GM18502 (cell line): ENCODE measurements at regions not wholly inside any gene's neighbourhood (a gene's known extent, or its start where the extent isn't known, plus 50 kb on each side); places are given as distances from the start of the nearest gene placed in this dataset.

Experiments used
- ATAC-seq: cut with Tn5 transposase; IDR thresholded peaks from one replicate; pipeline ENCODE4 v1.9.1; 2021; ENCODE audit warnings: mild to moderate bottlenecking; ENCODE audit not compliant: unreplicated experiment, poor library complexity

DNA sequence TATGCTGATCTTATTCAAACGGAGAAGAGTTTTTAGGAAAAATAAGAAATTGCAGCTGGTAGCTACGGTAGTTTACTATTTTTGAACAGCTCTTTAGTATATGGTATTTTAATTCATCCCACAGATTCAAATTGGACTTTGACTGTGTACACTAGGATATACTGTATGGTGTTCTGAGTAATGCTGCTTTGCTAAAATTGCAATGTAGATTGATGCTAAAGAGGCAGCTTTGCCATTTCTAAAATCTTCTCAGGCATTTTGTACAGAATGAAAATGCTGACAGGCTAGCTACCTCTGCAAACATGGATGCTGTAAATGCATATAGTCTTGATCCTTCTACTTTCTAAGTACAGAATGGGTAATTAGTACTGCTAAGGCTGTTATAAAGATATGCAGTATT is 826.6 kb upstream of the POU3F3 start:
- no peak for ATAC-seq

DNA sequence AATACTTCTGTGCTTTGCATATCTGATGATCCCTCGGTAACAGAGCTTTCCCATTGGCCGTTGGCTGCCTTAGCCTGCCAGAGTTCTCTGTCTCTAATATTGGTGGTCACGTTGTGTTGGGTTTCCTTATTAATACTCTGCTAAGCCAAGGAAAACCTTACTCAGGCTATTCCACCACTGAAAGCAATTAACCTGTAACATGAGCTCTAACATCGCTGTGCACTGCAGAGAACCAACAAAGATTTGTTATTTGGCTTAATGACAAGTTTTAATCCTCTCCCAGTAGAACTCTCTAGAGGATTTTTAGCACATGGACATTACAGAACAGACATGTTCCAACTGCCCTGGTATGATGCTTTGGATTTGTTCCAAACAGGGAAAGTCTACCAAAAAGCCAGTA is 825.9 kb upstream of the POU3F3 start:
- no peak for ATAC-seq

DNA sequence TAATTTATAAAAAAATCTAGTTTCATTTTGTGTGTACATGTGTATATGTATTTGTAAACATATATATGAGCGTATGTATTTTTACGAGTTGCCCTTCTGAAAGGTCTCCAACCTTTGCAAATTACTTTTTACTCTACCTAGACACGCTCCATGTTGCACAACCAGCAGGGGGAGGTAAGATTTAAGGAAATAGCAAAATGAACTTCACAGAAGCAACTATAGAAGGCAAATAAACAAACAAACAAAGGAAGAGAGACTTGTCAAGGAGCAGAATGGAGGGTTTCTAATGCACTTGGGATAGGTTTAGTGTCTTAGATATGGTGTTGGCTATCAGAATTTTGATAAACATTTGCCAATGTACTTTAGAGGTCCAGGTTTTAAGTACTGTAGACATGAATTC is 820.5 kb upstream of the POU3F3 start:
- ATAC-seq: no peak

DNA sequence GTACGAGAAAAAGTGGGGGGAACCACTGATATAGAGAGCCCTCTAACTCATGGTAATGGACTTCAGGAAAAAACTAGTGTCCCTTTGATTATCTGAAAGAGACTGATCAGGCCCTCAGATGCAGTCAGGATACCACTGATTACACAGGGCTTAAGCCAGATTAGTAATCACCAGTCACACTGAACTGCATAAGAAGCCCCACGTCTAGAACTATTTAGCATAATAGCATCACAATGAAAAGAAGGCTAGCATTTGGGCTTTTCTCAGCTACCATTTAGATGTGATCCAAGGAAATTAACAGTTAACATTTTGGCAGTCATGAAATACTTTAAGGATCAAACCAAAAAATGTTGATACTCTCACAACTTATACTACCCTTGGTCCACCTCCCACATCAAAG is 813.1 kb upstream of the POU3F3 start:
- ATAC-seq: no peak

DNA sequence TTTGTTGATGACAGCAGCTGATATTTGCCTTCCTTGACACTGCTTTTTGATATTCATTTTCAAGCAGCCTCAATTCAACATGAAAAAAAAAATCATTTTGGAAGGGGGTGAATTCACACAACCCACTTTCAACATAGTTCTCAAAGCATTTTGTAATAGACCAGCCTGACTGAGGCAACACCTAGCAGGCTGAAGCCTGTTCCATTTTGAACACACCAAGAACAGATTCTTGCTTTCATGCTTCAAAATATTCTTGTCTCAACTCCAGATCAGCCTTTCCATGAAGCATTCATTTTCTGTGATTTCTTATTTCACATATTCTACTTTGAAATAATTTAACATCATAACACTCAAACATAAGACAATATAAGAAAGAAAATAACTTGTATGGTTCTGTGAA is 812.6 kb upstream of the POU3F3 start:
- no peak for ATAC-seq

DNA sequence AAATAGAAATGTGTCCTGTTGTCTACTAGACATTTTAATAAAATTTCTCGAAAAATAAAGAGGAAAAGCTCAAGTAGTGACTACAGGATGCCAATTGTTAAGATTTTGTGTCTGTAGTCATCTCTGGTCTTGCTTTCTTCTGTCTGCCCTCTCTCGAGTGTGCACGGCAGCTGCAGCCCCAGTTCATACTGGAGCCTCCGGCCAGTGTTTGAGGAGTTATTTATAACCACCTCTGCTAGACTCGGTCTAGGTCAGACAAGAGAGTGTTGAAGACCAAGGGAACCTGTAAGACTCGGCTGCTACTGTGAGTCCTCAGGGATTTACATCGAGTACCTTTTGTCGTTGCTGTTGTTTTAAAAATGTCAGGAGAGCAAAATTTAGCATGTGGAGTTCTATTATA is 810.1 kb upstream of the POU3F3 start:
- ATAC-seq: no peak

DNA sequence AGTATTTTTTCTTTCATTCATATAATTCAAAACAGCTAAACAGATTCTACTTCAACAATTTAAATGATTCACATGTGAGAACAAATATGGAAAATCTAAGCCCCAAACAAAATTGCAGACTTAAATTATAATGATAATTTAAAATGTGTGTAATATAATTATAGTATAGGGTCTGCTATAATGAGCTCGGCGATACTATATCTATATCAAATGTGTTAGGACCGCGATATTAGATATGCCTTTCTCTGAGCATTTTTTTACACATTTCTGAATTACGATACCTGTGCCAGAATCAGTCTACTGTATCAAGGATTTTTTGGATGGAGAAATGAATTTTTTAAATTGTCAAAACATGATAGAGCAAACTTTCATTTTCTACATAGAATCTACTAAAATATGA is 808.8 kb upstream of the POU3F3 start:
- no peak for ATAC-seq

DNA sequence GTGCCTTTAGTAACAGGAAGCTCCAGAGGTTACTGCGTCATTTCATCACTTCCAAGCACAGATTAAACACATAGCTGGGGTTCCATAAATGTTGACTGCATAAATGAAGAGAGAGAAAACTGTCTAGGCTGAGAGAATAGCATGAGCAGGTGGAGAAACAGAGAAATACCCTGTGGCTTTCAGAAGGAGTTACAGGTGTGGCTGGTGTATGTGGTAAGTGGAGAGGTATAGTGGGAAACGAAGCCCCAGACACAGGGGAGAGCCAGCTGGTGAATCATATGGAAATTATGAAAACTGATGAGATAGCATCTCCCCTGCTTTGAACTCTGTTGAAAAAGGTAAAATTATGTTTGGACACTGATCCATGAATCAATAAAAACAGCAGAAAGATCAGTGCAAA is 807.4 kb upstream of the POU3F3 start:
- ATAC-seq: no peak

DNA sequence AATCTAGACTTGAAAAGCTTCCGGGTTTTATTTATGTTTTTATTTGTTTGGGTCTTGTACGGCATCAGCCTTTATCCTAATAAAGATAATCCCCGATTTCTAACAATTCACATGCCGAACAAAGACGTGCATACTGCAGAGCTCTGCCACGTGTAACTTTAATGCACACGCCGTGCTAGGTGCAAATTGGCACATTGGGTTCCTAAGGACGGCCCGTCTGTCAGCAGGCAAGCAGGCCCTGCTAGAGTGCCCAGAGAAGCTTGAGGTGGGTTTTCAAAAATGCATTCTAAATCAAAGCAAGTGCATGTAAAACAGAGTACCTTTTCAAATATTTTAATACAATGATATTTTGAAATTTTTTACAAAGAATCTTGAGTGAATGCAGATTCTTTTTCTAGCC is 806.4 kb upstream of the POU3F3 start:
- ATAC-seq: no peak

DNA sequence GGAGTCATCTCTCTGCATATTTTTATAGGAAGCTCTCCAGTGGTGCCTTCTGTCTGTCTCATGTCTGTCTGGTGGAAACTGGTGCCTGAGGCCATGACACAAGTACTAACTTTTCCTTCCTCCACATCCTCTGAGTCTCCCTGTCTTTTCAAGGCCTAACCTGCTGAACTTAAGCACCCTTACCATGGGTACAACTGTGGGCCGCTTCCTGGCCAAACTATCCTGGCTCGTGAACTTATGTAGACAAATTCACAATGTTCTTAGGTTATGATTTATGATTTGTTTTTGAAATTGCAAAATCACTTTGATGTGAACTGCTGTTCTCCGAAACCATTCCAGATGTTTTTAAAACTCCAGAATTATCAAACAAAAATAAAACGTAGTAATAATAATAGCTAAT is 804.5 kb upstream of the POU3F3 start:
- no peak for ATAC-seq

DNA sequence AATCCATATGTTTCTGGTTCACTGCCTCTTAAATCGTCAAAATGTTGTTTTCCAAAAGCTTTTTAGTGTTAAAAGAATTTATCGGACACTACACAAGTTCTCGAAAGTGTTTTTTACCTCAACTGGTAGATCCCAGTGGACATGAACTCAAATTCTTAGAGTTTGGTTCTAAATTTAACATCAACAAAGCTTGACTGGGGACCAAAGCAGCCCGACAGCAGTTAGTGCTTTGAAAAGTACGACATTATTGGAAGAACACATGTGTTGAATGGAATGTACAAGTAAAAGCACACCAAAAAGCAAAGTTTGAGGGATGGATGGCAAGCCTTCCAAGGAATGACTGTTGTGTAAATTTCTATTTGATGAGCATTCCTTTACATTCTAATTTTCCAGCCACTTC is 803.9 kb upstream of the POU3F3 start:
- ATAC-seq: no peak

DNA sequence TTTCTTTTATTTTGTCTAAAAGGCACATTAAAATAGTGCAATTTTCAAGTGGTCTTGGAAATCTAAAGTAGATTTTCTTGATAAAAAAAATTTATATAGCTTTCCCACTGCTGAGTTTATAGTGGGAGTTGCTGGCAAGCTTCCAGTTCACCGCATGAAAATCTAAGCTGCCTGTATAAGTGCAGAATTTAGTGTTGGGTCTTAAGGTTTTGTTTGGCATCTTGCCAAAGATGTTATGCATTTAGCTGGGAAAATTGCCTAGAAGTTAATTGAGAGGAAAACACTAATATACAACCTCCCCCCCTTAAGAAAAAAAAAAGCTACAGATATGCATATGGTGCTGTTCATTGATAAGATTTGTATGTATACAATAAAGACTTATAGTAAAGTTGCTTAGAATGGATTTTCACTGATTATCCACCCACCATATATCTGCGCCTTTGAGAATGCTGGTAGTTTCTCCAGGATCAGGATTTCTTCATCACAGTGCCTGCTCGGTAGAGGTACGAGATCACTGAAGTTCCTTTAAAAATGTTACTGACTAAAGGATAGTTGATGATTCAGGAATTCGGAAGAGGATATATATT is 803.2 kb upstream of the POU3F3 start:
- no peak for ATAC-seq

DNA sequence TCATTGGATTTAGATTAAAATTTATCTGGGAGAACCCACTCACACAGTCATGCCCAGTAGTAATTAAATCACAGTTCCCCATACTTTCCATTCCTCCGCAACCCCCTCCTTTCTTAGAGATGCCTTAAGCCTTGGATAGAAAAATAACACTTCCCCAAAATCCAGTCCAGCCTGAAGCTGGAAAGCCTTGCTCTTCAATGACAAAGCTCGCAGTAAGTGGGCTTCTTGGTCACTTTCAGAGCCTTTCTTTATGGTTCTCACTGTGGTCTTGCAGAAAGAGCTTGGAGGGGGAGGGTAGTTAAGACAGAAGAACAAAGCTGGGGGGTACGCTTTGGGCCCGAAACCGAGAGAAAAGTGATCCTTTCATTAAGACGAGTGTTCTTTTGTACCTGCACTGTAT is 802.1 kb upstream of the POU3F3 start:
- no peak for ATAC-seq

DNA sequence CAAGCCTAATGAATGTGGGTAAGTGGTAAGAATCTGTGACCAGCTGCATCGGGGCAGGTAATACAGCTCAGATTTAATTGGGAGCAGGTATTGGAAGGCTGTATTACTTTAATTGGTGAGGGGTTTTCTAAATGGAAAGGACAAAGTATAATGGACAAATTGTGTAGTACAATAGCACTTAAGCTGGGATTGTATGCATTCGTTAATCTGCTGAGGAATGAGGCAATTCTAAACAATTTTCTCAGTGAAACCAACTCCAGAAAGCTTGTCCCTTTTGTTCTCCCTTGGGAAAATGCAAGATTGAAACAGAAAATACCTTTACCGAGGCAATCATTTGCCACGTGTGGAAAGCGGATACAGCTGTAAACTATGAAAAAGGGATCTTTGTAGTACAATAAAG is 801.6 kb upstream of the POU3F3 start:
- no peak for ATAC-seq

DNA sequence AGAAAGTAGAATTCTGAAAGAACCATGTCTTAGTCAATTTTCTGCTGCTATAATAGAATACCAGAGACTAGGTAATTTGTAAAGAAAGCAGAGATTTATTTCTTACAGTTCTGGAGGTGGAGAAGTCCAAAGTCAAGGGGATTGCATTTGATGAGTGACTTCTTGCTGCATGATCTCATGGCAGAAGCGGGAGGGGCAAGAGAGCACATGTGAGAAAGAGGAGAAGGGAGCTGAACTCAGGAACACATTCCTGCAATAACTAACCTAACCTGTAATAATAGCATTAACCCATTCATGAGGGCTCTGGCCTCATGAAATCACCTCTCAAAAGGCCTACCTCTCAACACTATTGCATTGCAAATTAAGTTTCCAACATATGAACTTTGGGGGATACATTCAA is 797.5 kb upstream of the POU3F3 start:
- ATAC-seq: no peak

DNA sequence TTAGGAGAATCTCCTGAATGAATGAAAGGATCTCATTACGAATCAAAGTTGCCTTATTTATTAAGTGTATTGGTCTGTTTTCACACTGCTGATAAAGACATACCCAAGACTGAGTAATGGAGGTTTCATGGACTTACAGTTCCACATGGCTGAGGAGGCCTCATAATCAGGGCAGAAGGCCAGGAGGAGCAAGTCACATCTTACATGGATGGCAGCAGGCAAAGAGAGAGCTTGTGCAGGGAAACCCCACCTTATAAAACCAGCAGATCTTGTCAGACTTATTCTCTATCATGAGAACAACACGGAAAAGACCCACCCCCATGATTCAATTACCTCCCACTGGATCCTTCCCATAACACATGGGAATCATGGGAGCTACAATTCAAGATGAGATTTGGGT is 785.2 kb upstream of the POU3F3 start:
- no peak for ATAC-seq

DNA sequence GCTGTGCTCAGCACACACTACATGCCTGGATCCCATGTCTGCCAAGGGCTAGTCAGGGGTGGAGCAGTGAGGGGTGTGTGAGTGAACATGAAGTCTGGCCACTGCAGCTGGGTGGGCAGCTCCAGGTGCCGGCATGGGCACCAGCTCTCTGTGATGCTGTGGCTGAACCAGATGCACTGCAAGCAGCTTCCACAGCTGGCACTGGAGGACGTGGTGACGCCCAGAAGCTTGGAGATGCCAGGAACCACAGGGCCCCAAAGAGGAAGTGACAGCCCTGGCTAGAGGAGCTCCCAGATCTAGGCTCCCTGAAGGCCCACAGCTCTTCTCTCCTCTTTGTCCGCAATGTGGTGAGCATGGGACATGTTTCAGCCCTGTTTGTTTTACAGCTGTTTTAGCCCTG is 776.3 kb upstream of the POU3F3 start:
- ATAC-seq: no peak

DNA sequence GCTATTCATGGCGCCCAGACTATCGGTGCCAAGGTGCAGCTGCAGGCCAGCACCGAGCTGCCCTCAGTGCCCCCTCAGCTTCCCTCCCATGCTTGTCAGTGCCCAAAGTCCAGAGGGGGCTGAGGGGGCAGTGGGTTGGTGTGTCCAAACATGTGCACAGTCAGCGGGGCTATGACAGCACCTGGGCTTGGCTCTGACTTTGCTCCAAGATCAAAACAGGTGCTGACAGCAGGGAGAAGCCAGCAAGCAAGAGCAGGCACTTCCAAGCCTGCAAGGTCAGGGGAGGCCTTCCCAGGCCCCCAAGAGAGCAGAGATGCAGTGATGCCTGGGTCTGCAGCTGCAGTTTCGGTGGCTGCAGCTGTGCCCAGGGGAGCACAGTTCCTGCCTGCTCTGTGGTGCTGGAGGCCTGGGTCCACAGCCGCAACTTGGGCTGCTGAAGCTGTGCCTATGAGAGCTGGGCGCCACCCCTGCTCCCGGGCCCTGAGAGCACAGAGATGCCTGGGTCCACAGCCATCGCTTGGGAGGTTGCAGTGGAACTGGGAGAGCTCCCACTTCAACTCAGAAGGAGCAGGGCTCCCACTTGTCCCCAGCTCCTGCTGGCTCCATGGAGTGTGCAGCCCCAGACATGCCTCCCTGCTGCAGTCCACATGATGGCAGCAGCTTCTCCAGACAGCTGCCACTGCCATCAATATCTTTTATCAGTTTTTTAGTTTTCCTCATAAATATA is 775.3 kb upstream of the POU3F3 start:
- ATAC-seq: no peak

DNA sequence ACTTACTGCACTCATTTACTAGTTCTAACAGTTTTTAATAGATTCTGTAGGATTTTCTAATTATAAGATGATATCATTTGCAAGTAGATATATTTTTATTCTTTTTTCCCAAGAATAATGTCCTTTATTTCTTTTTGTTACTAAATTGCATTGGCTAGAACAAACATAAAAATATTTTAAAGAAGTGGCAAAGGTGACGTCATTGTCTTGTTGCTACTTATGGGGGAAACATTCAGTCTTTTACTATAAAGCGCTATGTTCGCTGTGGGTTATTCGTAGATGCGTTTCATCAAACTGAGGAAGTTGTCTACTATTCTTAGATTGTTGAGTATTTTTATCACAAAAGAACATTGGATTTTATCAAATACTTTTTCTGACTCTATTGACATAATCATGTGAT is 765.2 kb upstream of the POU3F3 start:
- ATAC-seq: no peak

DNA sequence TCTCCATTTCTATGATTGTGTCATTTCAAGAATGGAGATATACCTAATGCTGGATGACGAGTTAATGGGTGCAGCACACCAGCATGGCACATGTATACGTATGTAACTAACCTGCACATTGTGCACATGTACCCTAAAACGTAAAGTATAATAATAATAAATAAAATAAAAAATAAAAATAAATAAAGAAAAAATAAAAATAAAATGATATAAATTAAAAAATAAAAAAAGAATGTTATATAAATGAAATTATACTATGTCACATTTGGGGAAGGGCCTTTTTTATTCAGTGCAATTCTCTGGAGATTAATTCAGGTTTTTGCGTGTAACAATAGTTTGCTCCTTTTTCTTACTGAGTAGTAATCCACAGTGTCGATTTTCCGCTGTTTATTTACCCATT is 763.5 kb upstream of the POU3F3 start:
- no peak for ATAC-seq

DNA sequence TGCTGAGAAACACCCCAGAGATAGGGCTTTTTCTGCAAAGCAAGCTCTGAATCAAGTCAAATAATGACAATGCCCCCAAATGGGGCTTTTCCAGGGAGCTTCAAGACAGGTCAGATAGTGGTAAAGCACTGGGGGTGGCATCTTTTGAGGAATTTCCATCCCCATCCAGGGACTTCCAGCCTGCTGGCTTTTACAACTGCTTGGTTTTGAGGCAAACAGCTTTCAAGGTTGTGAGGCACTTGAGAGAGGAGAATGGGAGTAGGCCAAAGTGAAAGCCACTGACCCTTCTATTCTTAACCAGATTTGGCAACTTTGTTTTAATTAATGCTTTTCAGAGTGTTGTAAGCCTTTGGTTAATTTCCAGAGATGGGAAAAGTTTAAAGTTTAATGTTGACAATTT is 762.0 kb upstream of the POU3F3 start:
- no peak for ATAC-seq

DNA sequence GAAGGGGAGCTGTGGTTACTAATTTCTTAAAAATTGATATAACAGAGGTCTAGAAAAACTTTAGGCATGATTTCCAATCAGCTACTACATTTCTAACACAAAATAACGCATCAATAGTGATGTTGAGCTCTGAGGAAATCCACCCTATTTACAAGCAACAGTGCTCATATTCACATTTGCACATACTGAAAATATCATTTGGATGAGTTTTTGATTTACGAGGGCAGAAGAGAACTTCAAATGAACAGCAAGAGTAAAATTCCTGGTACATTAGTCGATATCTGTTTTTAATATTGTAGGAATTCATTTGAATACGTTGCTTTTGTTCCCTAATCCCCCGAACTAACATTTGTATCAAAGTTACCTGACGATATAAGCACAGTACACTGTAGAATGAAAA is 761.0 kb upstream of the POU3F3 start:
- ATAC-seq: no peak

DNA sequence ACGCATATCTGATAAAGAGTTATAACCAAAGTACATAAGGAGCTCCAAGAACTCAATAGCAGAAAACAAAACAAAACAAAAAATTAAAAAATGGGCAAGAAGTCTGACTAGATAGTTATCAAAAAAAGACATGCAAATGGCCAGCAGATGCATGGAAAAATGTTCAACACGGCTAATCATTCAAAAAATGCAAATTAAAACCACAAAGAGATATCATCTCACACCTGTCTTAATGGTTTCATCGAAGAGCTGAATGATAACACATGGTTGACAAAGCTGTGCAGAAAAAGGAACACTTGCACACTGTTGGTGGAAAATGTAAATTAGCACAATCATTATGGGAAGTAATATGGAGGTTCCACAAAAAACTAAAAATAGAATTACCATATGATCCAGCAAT is 751.3 kb upstream of the POU3F3 start:
- ATAC-seq: peak; percentile 70
